KMS-11 (cell line): ENCODE measurements at regions not wholly inside any gene's neighbourhood (a gene's known extent, or its start where the extent isn't known, plus 50 kb on each side); places are given as distances from the start of the nearest gene placed in this dataset.

Source experiments
- H2AFZ ChIP-seq: fragments of 200-600 bp; sonication (generic); 2 replicates; pipeline ENCODE4 v1.6.1; 2016; ENCODE audit warnings: antibody characterized with exemption, mixed run types, low read depth
- H3K27ac ChIP-seq: fragments of 200-600 bp; sonication (generic); 2 replicates; pipeline ENCODE4 v1.6.1; 2016; ENCODE audit warnings: mild to moderate bottlenecking, mixed run types
- H3K27me3 ChIP-seq: fragments of 200-600 bp; sonication (generic); 2 replicates; pipeline ENCODE4 v1.6.1; 2017; ENCODE audit warnings: mild to moderate bottlenecking, low read depth, mixed run types, moderate library complexity; ENCODE audit not compliant: insufficient read depth
- H3K36me3 ChIP-seq: fragments of 200-600 bp; sonication (generic); 2 replicates; pipeline ENCODE4 v1.6.1; 2017; ENCODE audit warnings: mild to moderate bottlenecking, mixed run types; ENCODE audit not compliant: insufficient read depth
- H3K4me1 ChIP-seq: fragments of 200-600 bp; sonication (generic); 2 replicates; pipeline ENCODE4 v1.6.1; 2016; ENCODE audit warnings: mild to moderate bottlenecking, low read depth, mixed run types; ENCODE audit not compliant: poor library complexity, severe bottlenecking
- H3K4me2 ChIP-seq: fragments of 200-600 bp; sonication (generic); 2 replicates; pipeline ENCODE4 v1.7.0; 2016; ENCODE audit warnings: mild to moderate bottlenecking, mixed run types
- H3K4me3 ChIP-seq: fragments of 200-600 bp; sonication (generic); IDR thresholded peaks from 2 replicates; pipeline ENCODE4 v1.6.1; 2017; ENCODE audit warnings: low read depth, low read length, mixed read lengths; ENCODE audit not compliant: insufficient read depth
- H3K79me2 ChIP-seq: fragments of 200-600 bp; sonication (generic); 2 replicates; pipeline ENCODE4 v1.6.1; 2016; ENCODE audit warnings: low read depth, mixed run types; ENCODE audit not compliant: insufficient read depth
- H3K9ac ChIP-seq: fragments of 200-600 bp; sonication (generic); 2 replicates; pipeline ENCODE4 v1.6.1; 2016; ENCODE audit warnings: mild to moderate bottlenecking, mixed run types
- H4K20me1 ChIP-seq: fragments of 200-600 bp; sonication (generic); 2 replicates; pipeline ENCODE4 v1.6.1; 2016; ENCODE audit warnings: mild to moderate bottlenecking, mixed run types; ENCODE audit not compliant: insufficient read depth
- CTCF ChIP-seq: fragments of 200-600 bp; sonication (generic); conservative IDR thresholded peaks from 2 replicates; pipeline ENCODE4 v1.6.1; 2017; ENCODE audit warnings: low read depth, mild to moderate bottlenecking, antibody characterized with exemption, low read length, moderate library complexity, mixed read lengths

GRCh38 chr4:64564126-64564525, 154.9 kb upstream of the TECRL start:
- Histone ChIP-seq H3K27me3 (no peaks in the 10 kb centered on the region), H4K20me1 (no peaks in the 10 kb centered on the region), H3K79me2 (no peaks in the 10 kb centered on the region), H2AFZ (no peak overlapping the region), H3K4me3 (no peak overlapping the region), H3K4me2 (no peak overlapping the region), H3K27ac (no peak overlapping the region), H3K4me1 (no peaks in the 10 kb centered on the region), H3K9ac (no peak overlapping the region), H3K36me3 (no peaks in the 10 kb centered on the region)
- TF ChIP-seq CTCF: no peak

- H3K36me3 ChIP-seq: no peaks in the 10 kb centered on the region
- H3K4me1 ChIP-seq: no peaks in the 10 kb centered on the region
Observed at GRCh38 chr4:64559571-64559970, 150.3 kb upstream of the TECRL start.

GRCh38 chr4:64551125-64551524, 141.9 kb upstream of the TECRL start:
- Histone ChIP-seq H4K20me1 (no peaks in the 10 kb centered on the region), H3K79me2 (no peaks in the 10 kb centered on the region), H3K4me1 (no peaks in the 10 kb centered on the region), H2AFZ (no peak overlapping the region), H3K4me2 (no peak overlapping the region), H3K27me3 (no peaks in the 10 kb centered on the region), H3K27ac (no peak overlapping the region), H3K36me3 (no peaks in the 10 kb centered on the region), H3K4me3 (no peak overlapping the region), H3K9ac (no peak overlapping the region)
- no peak for TF ChIP-seq CTCF

More at GRCh38 chr4:64559571-64559970, 150.3 kb upstream of the TECRL start:
- no peaks in the 10 kb centered on the region for H3K79me2 ChIP-seq
- H3K4me2 ChIP-seq: no peak overlapping the region
- H3K4me3 ChIP-seq: no peak overlapping the region
- no peak overlapping the region for H2AFZ ChIP-seq
- no peak for TF ChIP-seq CTCF
- no peak overlapping the region for H3K9ac ChIP-seq
- H3K27me3 ChIP-seq: no peaks in the 10 kb centered on the region
- no peak overlapping the region for H3K27ac ChIP-seq
- no peaks in the 10 kb centered on the region for H4K20me1 ChIP-seq

- no peak overlapping the region for H2AFZ ChIP-seq
- H3K79me2 ChIP-seq: no peaks in the 10 kb centered on the region
- H3K4me3 ChIP-seq: no peak overlapping the region
- H3K9ac ChIP-seq: no peak overlapping the region
- no peaks in the 10 kb centered on the region; the same call in 1 of the 2 replicates for H4K20me1 ChIP-seq
- no peak overlapping the region for H3K4me2 ChIP-seq
- no peak overlapping the region for H3K27ac ChIP-seq
- TF ChIP-seq CTCF: no peak
- H3K4me1 ChIP-seq: no peaks in the 10 kb centered on the region
- no peaks in the 10 kb centered on the region for H3K27me3 ChIP-seq
- H3K36me3 ChIP-seq: no peaks in the 10 kb centered on the region
Observed at GRCh38 chr4:64545593-64545992, 136.3 kb upstream of the TECRL start.
